Glomerular endothelial cell (primary cell): ENCODE measurements at regions not wholly inside any gene's neighbourhood (a gene's known extent, or its start where the extent isn't known, plus 50 kb on each side); places are given as distances from the start of the nearest gene placed in this dataset.
A peak's percentile ranks its signal among the peaks of the same experiment; 100 is the strongest.

Experiments
- DNase-seq: peaks from one replicate; pipeline ENCODE4 v3.0.0-alpha.2; 2011; ENCODE audit warnings: low read depth, low spot score; ENCODE audit errors: extremely low read depth

DNA sequence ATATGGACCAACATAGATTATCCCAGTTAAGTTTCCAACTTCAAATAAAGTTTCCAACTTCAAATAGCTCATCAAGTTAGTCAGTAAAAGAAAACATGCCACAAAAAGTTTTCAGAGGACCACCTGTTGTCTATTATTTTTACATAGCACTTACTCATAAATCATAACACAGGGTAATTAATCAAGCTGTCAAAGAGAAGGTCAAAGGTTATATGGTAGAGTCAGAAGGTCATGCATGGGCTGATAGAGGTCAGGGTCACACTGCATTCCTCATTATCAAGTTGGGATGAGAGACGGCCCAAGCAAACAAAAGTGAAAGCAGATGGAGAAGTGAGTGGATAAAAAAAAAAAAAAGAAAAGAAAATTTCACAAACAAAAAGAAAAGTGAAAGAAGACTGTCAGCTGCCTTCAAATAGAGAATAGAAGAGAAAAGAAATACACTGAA, 145.5 kb upstream of the POU5F2 start:
- no peak for DNase-seq

DNA sequence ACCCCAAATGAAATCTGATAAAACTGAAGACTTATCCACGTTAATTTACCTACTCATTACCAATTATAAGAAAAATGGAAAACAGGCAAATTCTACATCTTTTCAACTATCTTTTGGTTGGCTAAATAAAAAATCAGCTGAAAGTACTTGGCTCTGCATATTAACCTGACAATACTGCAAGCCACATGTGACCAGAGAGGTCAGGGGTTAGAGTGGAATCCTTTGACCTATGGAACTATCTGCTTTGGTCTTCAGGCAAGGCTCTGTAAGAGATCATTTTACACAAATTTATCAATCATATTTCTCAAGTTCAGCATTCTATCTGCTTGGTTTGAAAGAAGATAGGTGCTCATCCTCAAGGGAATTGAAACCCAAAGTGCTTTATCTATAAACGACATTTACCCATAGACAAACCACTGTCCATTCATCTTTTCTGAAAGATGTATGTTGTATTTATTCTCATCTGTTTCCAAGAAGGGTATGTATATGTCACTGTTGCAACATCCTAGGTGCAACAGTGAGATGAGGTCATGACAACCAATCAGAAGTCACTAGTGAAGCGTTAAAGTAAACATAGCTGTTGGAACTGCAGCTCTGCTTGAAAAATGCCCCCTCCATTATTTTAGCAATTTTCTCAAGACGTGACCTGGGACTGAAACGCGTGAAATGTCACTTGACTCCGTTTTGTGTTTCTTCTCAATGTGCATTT, 144.9 kb upstream of the POU5F2 start:
- DNase-seq: no peak

DNA sequence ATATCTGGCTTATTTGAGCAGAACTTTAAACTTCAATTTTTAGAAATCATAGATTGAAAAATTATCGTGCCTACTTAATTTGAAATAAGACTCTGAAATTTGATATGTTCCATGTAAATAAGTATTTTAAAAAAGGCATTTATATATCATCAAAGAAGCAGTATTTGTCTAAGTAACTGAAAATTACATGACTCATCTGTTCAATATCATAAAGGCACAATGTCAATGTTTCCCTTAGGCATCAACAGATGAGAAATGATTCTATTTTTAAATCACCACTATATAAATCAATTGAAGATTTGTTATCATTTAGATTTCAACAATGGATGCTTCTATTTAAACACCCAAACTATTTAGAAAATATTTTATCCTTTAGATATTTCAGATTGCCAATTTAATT, 142.9 kb upstream of the POU5F2 start:
- no peak for DNase-seq

DNA sequence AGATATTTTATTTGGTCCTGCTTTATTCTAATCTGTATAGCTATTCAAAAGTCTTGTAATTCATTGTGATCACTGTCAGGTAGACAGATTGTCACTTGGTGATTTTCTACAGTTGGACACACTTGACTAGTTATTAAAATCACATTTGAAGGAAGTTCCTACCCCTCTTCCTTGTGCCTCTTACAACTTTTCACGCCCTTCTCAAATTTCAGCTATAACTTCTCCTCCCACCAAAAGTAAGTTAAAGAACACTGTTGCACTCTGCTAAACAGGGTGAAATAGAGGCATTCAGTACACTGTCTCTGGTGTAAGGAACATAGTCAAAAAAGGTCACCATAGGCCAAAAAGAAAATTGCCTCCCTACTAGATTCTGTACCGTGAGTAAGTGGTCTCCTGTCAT, 142.1 kb upstream of the POU5F2 start:
- DNase-seq: no peak

DNA sequence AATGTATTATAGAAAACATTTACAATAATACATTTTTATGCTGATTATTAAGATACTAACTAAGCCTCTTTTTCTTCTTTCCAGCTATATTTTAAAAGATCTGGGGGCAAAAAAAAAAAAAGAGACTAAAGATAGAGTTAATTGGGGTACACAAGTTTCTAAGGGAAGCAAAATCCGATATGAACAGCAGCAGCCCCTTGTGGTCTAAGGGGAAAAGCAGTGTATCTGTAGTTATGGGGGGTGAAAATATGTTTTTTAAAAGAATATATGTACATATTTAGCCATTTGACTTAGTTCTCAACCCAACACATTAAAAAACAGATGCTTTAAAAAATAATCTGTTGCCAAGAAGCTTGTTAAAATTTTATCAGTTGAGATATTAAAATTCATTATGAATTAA, 134.3 kb upstream of the POU5F2 start:
- no peak for DNase-seq

DNA sequence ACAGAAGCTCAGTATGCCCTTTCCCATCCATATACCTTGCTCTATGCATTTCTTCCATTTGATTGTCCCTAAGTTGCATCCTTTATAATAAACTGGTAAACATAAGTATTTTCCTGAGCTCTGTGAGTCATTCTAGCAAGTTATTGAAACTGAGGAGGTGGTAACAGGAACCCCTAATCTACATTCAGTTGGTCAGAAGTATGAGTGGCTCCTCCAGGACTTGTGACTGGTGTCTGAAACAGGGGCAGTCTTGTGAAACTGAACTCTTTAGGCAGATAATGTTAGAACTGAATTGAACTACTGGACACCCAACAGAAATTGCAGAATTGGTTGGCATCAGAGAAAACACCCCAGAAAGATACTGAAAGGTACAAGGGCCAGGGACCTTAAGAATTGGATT, 133.1 kb upstream of the POU5F2 start:
- no peak for DNase-seq

DNA sequence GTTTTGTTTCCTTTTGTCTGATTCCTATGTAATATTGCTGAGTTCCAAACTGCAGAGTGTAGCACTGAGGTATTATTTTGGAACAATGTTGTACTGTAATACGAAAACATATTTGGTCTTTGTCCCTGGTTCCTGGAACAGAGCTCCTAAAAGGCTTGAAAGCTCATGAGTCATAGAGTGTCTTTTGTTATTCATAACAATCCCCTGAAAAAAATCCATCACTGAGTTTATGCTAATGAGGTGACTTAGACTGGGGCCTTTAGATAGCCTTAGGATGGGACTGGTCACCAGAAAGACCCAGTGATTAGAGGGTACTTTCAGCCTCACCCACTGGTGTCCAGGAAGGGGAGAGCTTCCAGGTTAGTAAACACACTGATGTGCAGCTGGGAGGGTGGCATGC, 132.7 kb upstream of the POU5F2 start:
- DNase-seq: peak; percentile 31

DNA sequence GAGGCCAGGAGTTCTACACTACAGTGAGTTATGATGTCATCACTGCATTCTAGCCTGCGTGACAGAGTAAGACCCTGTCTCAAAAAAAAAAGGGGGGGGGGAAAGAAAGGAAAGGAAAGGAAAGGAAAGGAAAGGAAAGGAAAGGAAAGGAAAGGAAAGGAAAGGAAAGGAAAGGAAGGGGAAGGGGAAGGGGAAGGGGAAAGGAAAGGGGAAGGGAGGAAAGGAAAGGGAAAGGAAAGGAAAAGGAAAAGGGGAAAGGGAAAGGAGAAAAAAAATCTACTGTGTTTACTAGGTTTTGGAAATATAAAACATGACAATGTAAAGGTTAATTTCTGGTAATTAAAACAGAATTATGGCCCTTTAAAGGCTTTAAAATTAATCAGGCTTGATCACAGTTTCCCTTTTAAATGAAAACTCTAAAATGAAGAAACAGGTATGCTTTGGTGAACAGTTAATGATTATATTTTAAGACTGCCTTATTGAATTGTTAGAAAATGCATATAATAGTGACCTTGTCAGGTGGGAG, 131.9 kb upstream of the POU5F2 start:
- no peak for DNase-seq

DNA sequence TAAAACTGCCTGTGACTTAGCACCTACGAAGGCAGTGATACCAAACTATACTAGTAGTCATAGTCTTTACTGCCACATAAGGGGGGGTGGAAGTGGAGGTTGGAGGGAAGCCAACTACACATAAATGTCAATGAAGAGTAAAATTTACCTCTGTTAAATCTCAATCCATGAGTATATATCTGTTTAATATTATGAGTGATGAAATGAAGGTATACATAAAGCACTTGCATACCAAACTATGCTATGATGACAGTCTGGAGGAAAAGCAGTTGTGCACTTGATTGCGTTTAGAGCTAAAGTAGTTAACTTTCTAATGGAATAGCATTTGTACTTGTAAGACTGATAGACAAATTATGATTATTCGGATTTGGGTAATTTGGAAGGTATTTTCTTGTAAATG, 129.2 kb upstream of the POU5F2 start:
- DNase-seq: no peak

DNA sequence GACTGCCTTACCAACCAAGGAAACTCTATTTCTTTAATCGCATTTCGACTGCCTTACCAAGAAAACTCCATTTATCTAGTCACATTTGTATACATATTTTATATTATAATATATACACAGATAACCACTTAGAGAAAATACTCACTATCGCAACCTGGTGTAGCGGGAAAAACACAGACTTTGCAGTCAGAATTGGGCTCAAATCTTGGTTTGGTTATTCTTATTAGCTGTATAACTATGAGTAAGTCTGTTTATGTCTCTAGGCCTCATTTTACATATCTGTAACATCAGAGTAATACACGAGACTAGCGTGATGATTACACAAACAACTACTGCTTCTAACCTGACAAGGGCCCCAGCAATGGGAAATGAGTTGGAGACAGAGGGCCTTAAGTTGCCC, 127.5 kb upstream of the POU5F2 start:
- no peak for DNase-seq

DNA sequence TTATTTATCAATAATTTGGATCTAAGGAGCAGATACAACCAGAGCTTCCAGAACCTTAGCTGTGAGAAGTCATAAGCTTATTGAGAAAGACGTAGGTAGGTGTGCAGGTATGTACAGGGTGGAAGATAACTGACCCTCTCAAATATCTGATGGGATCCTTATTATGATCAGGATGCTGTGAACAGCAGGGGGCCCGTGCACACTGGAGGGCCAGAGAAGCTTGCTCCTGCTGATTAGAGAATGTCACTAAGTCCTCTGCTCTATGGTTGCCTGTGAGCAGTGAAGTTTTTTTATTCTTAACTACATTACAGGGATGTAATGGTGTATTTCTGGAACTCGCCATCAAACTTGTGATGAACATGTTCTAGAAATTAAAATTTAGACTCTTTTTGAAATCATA, 108.9 kb upstream of the POU5F2 start:
- no peak for DNase-seq

DNA sequence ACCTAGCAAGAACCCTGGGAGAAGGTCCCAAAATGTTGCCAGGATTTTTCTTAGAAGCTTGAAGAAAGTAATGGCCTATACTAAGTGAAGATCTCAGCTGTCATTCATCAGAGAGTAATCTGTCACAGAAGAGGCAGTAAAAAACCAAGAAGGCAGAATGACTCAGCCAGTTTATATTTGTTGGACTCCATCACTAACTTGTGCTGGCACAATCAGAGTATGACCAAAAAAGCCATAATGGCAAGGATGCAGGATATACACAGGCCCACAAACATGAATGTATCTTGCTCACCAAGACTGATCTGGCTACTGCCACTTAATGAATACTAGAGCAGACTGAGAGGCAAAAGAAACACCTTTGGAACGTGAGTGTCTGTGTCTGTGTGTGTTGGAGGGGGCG, 104.0 kb upstream of the POU5F2 start:
- DNase-seq: no peak

DNA sequence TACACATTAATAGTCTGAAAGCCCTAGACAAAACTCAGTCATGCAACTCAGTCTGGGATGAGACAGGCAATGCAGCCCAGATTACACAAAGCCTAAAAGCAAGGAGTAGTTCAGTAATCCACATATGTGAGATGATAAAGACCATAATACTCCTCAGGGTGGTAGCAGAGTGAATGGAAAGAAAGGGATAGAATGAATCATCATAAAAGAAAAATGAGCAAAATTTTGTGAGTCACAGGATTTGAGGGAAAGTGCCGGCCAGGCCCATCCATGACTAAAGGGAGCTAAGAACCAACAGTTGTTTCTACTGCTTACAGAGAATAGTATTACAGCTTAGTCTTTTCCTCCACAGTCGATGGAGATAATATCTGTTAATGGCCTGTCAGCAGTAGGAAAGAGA, 90.0 kb upstream of the POU5F2 start:
- DNase-seq: no peak

DNA sequence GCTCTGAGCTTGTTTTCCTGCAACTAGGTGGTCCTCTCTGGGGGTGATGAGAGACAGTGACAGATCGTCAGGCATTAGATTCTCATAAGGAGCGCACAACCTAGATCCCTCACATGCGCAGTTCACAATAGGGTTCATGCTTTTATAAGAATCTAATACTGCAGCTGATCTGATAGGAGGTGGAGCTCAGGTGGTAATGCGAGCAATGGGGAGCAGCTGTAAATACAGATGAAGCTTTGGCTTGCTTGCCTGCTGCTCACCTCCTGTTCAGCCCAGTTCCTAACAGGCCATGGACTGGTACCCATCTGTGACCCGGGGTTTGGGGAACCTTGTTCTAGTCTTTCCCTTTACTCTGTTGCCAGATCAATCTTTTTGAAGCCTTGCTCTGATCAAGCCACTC, 89.5 kb upstream of the POU5F2 start:
- DNase-seq: no peak

DNA sequence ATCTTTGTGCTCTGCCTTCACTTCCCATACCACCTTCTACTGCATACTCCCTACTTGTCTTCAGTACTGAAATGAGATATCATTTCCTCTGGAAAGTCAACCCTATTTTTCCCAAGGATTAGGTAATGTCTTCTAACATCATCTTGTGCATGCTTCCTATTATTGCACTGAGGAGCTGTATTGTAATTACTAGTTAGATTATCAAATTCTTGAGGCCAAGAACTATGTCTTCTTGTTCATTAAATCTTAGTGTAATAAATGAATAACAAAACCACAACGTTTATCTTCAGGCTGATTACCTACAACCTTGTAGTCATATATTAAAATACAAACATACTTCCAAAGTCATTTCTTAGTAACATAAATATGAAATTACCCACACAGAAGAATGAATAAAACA, 87.9 kb upstream of the POU5F2 start:
- DNase-seq: no peak

DNA sequence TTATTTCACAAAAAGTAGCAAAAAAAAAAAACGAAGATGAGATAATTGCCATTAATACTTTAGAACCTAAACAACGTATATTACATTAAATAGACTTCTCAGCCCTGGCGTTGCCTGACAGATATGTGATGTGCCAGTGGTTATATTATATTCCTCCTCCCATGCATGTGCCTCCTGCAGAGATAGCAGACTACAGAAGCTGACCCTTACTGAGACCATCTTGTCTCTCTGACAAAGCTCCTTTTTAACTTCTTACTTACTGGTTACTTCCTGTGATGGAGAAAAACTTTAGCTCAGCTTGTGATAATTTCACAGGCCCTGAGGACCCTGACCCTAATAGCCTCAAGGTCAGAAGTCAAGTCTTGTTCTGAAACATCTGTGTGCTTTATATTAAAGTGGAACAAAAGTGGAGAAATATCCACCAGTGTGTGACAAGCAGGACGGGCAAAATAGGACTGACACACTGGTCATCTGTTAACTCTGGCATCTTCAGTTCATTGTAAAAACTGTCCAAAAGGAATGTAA, 80.6 kb upstream of the POU5F2 start:
- DNase-seq: no peak

DNA sequence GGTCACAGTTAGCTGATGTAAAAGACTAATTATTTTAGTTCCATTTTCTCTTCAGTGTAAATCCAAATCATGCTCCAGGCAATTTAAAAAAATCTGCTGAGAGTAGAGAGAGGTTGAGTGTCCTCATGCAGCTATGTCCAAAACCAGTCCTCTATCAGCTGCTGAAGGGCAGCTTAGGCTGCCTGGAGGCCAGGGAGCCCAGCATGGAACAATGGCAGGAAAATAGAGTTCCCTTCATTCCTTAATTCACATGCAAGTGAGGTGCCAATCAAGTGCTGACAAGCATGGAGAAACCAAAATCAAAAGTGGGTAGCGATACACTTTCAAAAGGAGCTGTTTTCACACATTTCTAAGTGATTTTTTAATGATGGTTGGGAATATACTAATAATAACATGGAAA, 78.3 kb upstream of the POU5F2 start:
- DNase-seq: no peak

DNA sequence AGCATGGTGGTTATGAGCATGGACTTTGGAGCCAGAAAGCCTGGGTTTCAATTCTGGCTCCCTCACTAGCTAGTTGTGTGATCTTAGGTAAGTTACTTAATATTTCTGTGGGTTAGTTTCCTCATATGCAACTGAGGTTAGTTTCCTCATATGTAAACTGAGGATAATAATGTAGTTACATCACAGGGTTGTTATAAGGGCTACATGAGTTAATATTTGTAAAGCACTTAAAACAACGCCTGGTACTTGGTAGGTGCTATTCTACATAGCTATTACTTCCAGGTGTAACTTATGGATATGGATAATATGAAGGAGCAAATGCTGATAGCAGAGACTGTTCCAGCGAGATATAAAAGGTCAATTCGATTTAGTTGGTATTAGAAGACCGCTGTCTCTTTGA, 69.4 kb upstream of the POU5F2 start:
- DNase-seq: no peak

DNA sequence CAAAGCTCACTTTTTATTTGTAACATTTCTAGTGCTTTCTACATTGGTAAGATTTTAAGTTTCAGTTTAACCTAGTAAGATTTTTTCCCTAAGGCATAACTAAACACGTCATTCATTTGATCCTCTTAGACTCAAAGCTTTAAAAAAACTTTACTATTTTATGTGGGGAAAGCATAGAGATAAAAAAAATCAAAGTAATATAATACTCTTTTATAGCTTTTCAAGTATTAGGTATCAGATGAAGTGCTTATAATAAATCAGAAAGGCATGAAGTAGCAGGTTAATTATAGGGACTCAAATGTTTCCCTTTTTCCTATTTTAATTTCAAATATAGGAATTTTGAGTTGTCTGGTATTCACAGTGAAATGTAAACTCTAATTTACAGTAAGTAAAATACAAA, 68.0 kb upstream of the POU5F2 start:
- no peak for DNase-seq

DNA sequence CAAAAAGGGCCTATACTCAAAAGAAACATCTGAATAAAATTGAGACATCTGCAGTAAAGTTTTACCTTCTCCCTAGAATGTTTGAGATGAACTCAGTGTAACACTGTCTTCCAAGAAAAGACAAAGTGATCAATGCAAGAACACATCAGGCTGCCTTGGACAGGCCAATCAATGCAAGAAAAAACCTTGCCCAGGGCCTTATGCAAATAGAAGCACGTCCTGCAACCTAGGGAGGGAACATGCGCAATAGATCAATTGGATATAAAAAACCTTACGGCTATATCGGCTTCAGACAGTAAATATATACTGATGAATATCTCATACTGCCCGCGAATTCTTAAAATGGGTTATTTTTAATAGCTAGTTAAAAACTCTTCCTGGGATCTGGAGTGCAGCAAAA, 66.4 kb upstream of the POU5F2 start:
- DNase-seq: no peak

DNA sequence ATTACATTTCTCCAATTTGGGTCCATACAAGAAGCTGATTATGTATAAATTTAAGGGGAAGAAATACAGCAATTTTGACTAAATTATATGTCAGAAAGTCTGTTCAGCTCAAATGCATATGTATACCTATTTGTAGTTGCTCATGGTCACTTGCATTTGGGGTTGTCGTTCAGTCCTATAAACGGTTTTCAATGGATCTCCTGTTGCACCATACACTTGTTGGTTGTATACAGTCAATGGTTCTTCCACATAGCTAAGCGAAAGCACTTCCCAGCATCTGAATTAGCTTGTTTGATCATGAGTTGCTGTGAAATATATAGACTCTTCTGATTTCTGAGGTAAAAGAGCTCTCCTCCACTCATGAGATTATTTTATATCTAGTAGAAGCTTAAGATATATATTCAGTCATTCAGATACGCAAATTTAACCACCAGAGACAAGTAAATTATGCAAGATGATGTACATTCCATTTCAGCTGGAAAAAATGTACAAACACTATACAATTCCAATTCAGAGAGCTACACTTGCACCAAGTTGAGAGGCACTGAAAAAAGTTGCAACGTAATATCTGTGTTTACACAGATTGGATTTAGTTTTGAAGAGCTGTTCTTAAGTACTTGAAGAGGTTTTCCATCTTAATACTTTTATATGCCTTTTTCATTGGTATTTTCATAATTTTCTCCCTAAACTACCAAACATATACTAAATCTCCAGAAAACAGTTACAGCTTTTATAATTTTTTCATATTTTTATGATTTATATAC, 64.4 kb upstream of the POU5F2 start:
- no peak for DNase-seq
